GM18867 (cell line): ENCODE measurements at regions not wholly inside any gene's neighbourhood (a gene's known extent, or its start where the extent isn't known, plus 50 kb on each side); places are given as distances from the start of the nearest gene placed in this dataset.
"Not testable (repeated sequence)": the region's sequence is repeated elsewhere in the genome, so short reads cannot be mapped to it uniquely, and the experiment has no call there.

Source experiments
- ATAC-seq: cut with Tn5 transposase; IDR thresholded peaks from one replicate; pipeline ENCODE4 v1.9.1; 2021; ENCODE audit warnings: mild to moderate bottlenecking, moderate library complexity; ENCODE audit not compliant: unreplicated experiment

GRCh38 chr13:90336507-90336906 is 1011.0 kb upstream of the MIR17HG start:
- ATAC-seq, result no peak

- ATAC-seq, result not testable (repeated sequence)
Observed at GRCh38 chr13:90341348-90341747, 1006.1 kb upstream of the MIR17HG start.

GRCh38 chr13:90348477-90349136 is 998.9 kb upstream of the MIR17HG start:
- not testable (repeated sequence) for ATAC-seq

- no peak for ATAC-seq
Observed at GRCh38 chr13:90352763-90353162, 994.7 kb upstream of the MIR17HG start.

GRCh38 chr13:90355162-90355751 is 992.2 kb upstream of the MIR17HG start:
- ATAC-seq, result no peak

GRCh38 chr13:90360785-90361184 is 986.7 kb upstream of the MIR17HG start:
- ATAC-seq, result no peak

GRCh38 chr13:90362707-90363106 is 984.8 kb upstream of the MIR17HG start:
- no peak for ATAC-seq

- no peak for ATAC-seq
Observed at GRCh38 chr13:90365130-90365529, 982.4 kb upstream of the MIR17HG start.

GRCh38 chr13:90374168-90374567 is 973.3 kb upstream of the MIR17HG start:
- ATAC-seq, result no peak

GRCh38 chr13:90375851-90376250 is 971.6 kb upstream of the MIR17HG start:
- ATAC-seq, result no peak

GRCh38 chr13:90382425-90382824 is 965.1 kb upstream of the MIR17HG start:
- no peak for ATAC-seq

GRCh38 chr13:90385781-90386489 is 961.6 kb upstream of the MIR17HG start:
- ATAC-seq, result no peak

- ATAC-seq, result no peak
Observed at GRCh38 chr13:90388887-90389452, 958.5 kb upstream of the MIR17HG start.

GRCh38 chr13:90389537-90389936 is 958.0 kb upstream of the MIR17HG start:
- no peak for ATAC-seq

- ATAC-seq, result no peak
Observed at GRCh38 chr13:90393408-90393807, 954.1 kb upstream of the MIR17HG start.

GRCh38 chr13:90395348-90395747 is 952.1 kb upstream of the MIR17HG start:
- ATAC-seq, result no peak

- no peak for ATAC-seq
Observed at GRCh38 chr13:90395846-90396245, 951.6 kb upstream of the MIR17HG start.

GRCh38 chr13:90396266-90396665 is 951.2 kb upstream of the MIR17HG start:
- no peak for ATAC-seq

- no peak for ATAC-seq
Observed at GRCh38 chr13:90397503-90397902, 950.0 kb upstream of the MIR17HG start.

GRCh38 chr13:90400372-90400771 is 947.1 kb upstream of the MIR17HG start:
- no peak for ATAC-seq

GRCh38 chr13:90401150-90401549 is 946.3 kb upstream of the MIR17HG start:
- ATAC-seq, result no peak

- ATAC-seq, result no peak
Observed at GRCh38 chr13:90402102-90402501, 945.4 kb upstream of the MIR17HG start.
